ENCODE measurements at regions not wholly inside any gene's neighbourhood (a gene's known extent, or its start where the extent isn't known, plus 50 kb on each side); places are given as distances from the start of the nearest gene placed in this dataset.
"Not testable (repeated sequence)": the region's sequence is repeated elsewhere in the genome, so short reads cannot be mapped to it uniquely, and the experiment has no call there.

- in situ Hi-C loops (cut with HindIII; ENCODE audit: low sequenced_read_pairs), result no loop called here
These were observed 258.6 kb downstream of the STIM2 start for GRCh38 chr4:27119239-27119638.

GRCh38 chr4:27121830-27122229 lies 261.2 kb downstream of the STIM2 start:
- in situ Hi-C loops (cut with HindIII; ENCODE audit: low sequenced_read_pairs), result no loop called here

GRCh38 chr4:27123123-27123768 lies 262.6 kb downstream of the STIM2 start:
- in situ Hi-C loops (cut with HindIII; ENCODE audit: low sequenced_read_pairs), result no loop called here

- in situ Hi-C loops (cut with HindIII; ENCODE audit: low sequenced_read_pairs), result no loop called here
These were observed 263.1 kb downstream of the STIM2 start for GRCh38 chr4:27123769-27124124.

GRCh38 chr4:27126895-27127294 lies 266.3 kb downstream of the STIM2 start:
- in situ Hi-C loops (cut with HindIII; ENCODE audit: low sequenced_read_pairs), result not testable (repeated sequence)

GRCh38 chr4:27128443-27128842 lies 267.8 kb downstream of the STIM2 start:
- in situ Hi-C loops (cut with HindIII; ENCODE audit: low sequenced_read_pairs), result no loop called here

- in situ Hi-C loops (cut with HindIII; ENCODE audit: low sequenced_read_pairs), result no loop called here
These were observed 269.3 kb downstream of the STIM2 start for GRCh38 chr4:27129871-27130366.

GRCh38 chr4:27132497-27132896 lies 271.9 kb downstream of the STIM2 start:
- in situ Hi-C loops (cut with HindIII; ENCODE audit: low sequenced_read_pairs), result no loop called here

GRCh38 chr4:27140486-27140885 lies 279.8 kb downstream of the STIM2 start:
- in situ Hi-C loops (cut with HindIII; ENCODE audit: low sequenced_read_pairs), result no loop called here

GRCh38 chr4:27141530-27141929 lies 280.9 kb downstream of the STIM2 start:
- in situ Hi-C loops (cut with HindIII; ENCODE audit: low sequenced_read_pairs), result no loop called here

- in situ Hi-C loops (cut with HindIII; ENCODE audit: low sequenced_read_pairs), result no loop called here
These were observed 282.2 kb downstream of the STIM2 start for GRCh38 chr4:27142841-27143240.

- in situ Hi-C loops (cut with HindIII; ENCODE audit: low sequenced_read_pairs), result no loop called here
These were observed 285.0 kb downstream of the STIM2 start for GRCh38 chr4:27145597-27145996.

GRCh38 chr4:27148211-27148895 lies 287.7 kb downstream of the STIM2 start:
- in situ Hi-C loops (cut with HindIII; ENCODE audit: low sequenced_read_pairs), result no loop called here

- in situ Hi-C loops (cut with HindIII; ENCODE audit: low sequenced_read_pairs), result no loop called here
These were observed 289.0 kb downstream of the STIM2 start for GRCh38 chr4:27149541-27150212.

- in situ Hi-C loops (cut with HindIII; ENCODE audit: low sequenced_read_pairs), result no loop called here
These were observed 292.1 kb downstream of the STIM2 start for GRCh38 chr4:27152703-27153102.

- in situ Hi-C loops (cut with HindIII; ENCODE audit: low sequenced_read_pairs), result no loop called here
These were observed 294.1 kb downstream of the STIM2 start for GRCh38 chr4:27154706-27155105.

- in situ Hi-C loops (cut with HindIII; ENCODE audit: low sequenced_read_pairs), result no loop called here
These were observed 300.6 kb downstream of the STIM2 start for GRCh38 chr4:27161191-27161590.

- in situ Hi-C loops (cut with HindIII; ENCODE audit: low sequenced_read_pairs), result no loop called here
These were observed 308.1 kb downstream of the STIM2 start for GRCh38 chr4:27168783-27169182.

GRCh38 chr4:27173280-27173679 lies 312.6 kb downstream of the STIM2 start:
- in situ Hi-C loops (cut with HindIII; ENCODE audit: low sequenced_read_pairs), result no loop called here

- in situ Hi-C loops (cut with HindIII; ENCODE audit: low sequenced_read_pairs), result no loop called here
These were observed 315.8 kb downstream of the STIM2 start for GRCh38 chr4:27176400-27176799.

- in situ Hi-C loops (cut with HindIII; ENCODE audit: low sequenced_read_pairs), result no loop called here
These were observed 316.2 kb downstream of the STIM2 start for GRCh38 chr4:27176881-27177280.

- in situ Hi-C loops (cut with HindIII; ENCODE audit: low sequenced_read_pairs), result no loop called here
These were observed 317.4 kb downstream of the STIM2 start for GRCh38 chr4:27178061-27178460.

All from endothelial cell of hepatic sinusoid (primary cell).